ENCODE measurements at regions not wholly inside any gene's neighbourhood (a gene's known extent, or its start where the extent isn't known, plus 50 kb on each side); places are given as distances from the start of the nearest gene placed in this dataset.

DNA sequence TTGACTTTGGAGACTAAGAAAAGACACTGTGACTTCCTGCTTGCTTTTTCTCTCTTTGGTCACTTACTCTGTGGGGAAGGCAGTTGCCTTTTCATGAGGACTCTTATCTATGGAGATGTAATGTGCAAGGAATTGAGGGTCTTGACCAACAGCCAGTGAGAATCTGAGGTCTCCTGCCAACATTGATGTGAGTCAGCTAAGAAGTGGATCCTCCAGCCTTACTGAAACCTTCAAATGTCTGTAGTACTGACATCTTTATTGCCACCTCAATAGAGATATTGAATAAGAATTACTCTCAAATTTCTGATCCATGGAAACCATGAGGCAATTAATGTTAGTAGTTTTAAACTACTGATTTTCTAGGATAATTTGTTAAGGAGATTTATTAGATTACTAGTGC lies 598.4 kb downstream of the ADGRL2 start (continued):
- TF ChIP-seq ARID4B (CRISPR knock-in tag; IDR thresholded peaks at IDR 0.05; ENCODE audit: borderline replicate concordance) (no peak), NFYB (CRISPR knock-in tag; conservative IDR thresholded peaks at IDR 0.05; ENCODE audit: low read depth) (no peak), STAT6 (CRISPR knock-in tag; conservative IDR thresholded peaks at IDR 0.05; ENCODE audit: low read depth) (no peak), ATF3 (CRISPR knock-in tag; conservative IDR thresholded peaks at IDR 0.05) (no peak)

DNA sequence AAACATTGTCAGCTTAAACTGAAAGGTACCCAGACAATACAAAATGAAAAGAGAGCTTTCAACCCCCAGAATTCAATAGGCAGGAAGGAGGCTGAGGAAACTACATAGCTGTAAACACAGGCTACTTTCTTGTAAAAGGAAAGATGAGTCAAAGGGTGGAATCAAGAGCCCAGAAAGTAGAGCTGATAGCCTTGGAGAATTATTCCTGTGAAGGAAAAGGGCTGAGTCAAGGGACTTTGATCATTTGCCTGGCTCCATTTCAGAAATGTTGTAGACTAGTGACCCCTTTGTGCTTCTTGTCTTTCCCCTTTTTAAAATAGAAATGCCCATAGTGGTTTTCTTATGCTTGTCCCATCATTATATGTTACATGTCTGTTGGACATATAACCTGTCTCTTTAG lies 597.6 kb downstream of the ADGRL2 start:
- no peaks in the 10 kb centered on the region for H3K4me1 Mint-ChIP-seq
- H3K27ac Mint-ChIP-seq, result no peak overlapping the region
- ATAC-seq (no peak), DNase-seq (ENCODE audit: low spot score) (no peak)
- ChIA-PET POLR2A (no interaction called here), CTCF (no interaction called here)
- no peaks in the 10 kb centered on the region for H3K27me3 Mint-ChIP-seq (ENCODE audit: low read depth)
- H3K36me3 Mint-ChIP-seq, result no peaks in the 10 kb centered on the region
- no peaks in the 10 kb centered on the region for H3K9me3 Mint-ChIP-seq
- TF ChIP-seq ZMAT4 (CRISPR knock-in tag; IDR thresholded peaks at IDR 0.05), result no peak
- TF ChIP-seq SMAD3 (CRISPR knock-in tag; IDR thresholded peaks at IDR 0.05; ENCODE audit: borderline replicate concordance), result no peak
- no peak for TF ChIP-seq TEAD4 (CRISPR knock-in tag; IDR thresholded peaks at IDR 0.05)
- TF ChIP-seq AR (CRISPR knock-in tag; IDR thresholded peaks at IDR 0.05), result no peak
- no peak overlapping the region for H3K4me3 Mint-ChIP-seq

DNA sequence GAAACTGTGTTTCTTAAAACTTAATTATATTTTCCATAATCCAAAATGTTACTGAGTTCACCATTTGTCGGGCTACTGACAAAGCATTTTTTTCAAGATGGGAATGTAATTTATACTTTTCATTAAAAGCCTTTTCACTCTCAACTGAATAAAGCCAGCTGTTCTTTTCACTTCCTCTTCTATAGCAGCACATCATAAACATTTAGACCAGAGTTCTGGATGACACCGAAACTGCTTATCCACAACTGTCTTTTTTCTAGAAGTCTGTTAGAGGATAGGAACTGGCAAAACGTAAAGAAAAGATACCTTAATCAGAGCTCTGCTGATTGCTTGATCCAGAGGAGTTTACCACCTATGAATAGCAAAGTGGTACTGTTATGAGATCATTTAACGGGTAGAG lies 594.7 kb downstream of the ADGRL2 start:
- Mint-ChIP-seq H3K27me3 (ENCODE audit: low read depth) (no peaks in the 10 kb centered on the region), H3K9me3 (no peaks in the 10 kb centered on the region; the same call in 1 of the 2 replicates), H3K4me1 (peaks cover 6% of the 10 kb centered on the region), H3K36me3 (no peaks in the 10 kb centered on the region), H3K4me3 (no peak overlapping the region), H3K27ac (no peak overlapping the region)
- DNase-seq (ENCODE audit: low spot score) (no peak), ATAC-seq (no peak)
- POLR2A ChIA-PET, result interaction anchor here (0.7 kb wide), 1 partner anchor 981 kb away, joined by 3 read pairs; no protein-coding TSS in a partner anchor
- CTCF ChIA-PET, result no interaction called here
- TF ChIP-seq ZNF317 (CRISPR knock-in tag; IDR thresholded peaks at IDR 0.05; ENCODE audit: borderline replicate concordance, low read depth) (no peak), ZNF396 (CRISPR knock-in tag; IDR thresholded peaks at IDR 0.05; ENCODE audit: borderline replicate concordance) (no peak), ETV6 (CRISPR knock-in tag; IDR thresholded peaks at IDR 0.05) (no peak), GABPB1 (CRISPR knock-in tag; IDR thresholded peaks at IDR 0.05) (no peak), NR2C2 (CRISPR knock-in tag; IDR thresholded peaks at IDR 0.05) (no peak), SOX15 (CRISPR knock-in tag; IDR thresholded peaks at IDR 0.05) (no peak), ZSCAN18 (CRISPR knock-in tag; IDR thresholded peaks at IDR 0.05) (no peak), IRF2 (CRISPR knock-in tag; IDR thresholded peaks at IDR 0.05; ENCODE audit: borderline replicate concordance, low read depth) (no peak)
- TF ChIP-seq, protein P1, sequence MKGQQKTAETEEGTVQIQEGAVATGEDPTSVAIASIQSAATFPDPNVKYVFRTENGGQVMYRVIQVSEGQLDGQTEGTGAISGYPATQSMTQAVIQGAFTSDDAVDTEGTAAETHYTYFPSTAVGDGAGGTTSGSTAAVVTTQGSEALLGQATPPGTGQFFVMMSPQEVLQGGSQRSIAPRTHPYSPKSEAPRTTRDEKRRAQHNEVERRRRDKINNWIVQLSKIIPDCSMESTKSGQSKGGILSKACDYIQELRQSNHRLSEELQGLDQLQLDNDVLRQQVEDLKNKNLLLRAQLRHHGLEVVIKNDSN (CRISPR knock-in tag; IDR thresholded peaks at IDR 0.05), result no peak
